ENCODE measurements at regions not wholly inside any gene's neighbourhood (a gene's known extent, or its start where the extent isn't known, plus 50 kb on each side); places are given as distances from the start of the nearest gene placed in this dataset.

DNA sequence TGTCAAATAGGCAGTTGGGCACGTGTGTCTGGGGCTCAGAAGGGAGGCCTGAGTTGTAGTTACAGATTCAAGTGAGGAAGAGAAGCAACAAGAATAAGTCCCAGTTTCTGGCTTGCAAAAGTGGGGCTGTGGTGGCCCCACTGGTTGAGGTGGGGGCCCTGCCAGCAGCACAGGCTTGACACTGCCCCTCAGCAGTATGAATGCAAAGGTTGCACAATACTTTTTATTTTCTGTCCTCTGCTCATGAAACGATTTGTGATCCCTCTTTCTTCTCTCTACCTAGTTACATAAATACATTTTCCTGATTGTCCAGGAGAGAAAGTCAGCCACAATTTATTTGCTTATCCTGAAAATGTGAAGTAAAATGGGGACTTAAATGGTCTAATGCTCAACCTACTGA, 577.8 kb downstream of the AACS start:
- TF ChIP-seq POLR2A (IDR thresholded peaks at IDR 0.05): no peak
- TF ChIP-seq, protein P1, sequence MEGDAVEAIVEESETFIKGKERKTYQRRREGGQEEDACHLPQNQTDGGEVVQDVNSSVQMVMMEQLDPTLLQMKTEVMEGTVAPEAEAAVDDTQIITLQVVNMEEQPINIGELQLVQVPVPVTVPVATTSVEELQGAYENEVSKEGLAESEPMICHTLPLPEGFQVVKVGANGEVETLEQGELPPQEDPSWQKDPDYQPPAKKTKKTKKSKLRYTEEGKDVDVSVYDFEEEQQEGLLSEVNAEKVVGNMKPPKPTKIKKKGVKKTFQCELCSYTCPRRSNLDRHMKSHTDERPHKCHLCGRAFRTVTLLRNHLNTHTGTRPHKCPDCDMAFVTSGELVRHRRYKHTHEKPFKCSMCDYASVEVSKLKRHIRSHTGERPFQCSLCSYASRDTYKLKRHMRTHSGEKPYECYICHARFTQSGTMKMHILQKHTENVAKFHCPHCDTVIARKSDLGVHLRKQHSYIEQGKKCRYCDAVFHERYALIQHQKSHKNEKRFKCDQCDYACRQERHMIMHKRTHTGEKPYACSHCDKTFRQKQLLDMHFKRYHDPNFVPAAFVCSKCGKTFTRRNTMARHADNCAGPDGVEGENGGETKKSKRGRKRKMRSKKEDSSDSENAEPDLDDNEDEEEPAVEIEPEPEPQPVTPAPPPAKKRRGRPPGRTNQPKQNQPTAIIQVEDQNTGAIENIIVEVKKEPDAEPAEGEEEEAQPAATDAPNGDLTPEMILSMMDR (IDR thresholded peaks at IDR 0.05): no peak
